Adrenal gland (tissue), 9 donors: ENCODE measurements at regions not wholly inside any gene's neighbourhood (a gene's known extent, or its start where the extent isn't known, plus 50 kb on each side); places are given as distances from the start of the nearest gene placed in this dataset.

ENCODE experiments used
- DNase-seq, 7 donors: peaks; one replicate each; pipeline ENCODE4 v3.0.0-alpha.2; 2019 to 2020
- H3K27ac ChIP-seq, 5 donors: fragments of 200-600 bp; sonication (generic) in 4 of 5; 1 replicate in 3 of 5; 2 replicates in 2 of 5; pipeline versions ENCODE4 v1.5.1 to v1.8.0; 2016 to 2020; ENCODE audit warnings: mild to moderate bottlenecking in 1 of 5
- H3K27me3 ChIP-seq: fragments of 200-600 bp; 2 replicates; pipeline ENCODE4 v1.8.0; 2021
- H3K36me3 ChIP-seq, 2 donors: fragments of 200-600 bp; replicated peaks in 1 of 2; 1 replicate in 1 of 2; 2 replicates in 1 of 2; pipeline versions ENCODE4 v1.5.1 to v1.8.0; 2018 to 2022
- H3K4me1 ChIP-seq, 2 donors: fragments of 200-600 bp; replicated peaks in 1 of 2; 1 replicate in 1 of 2; 2 replicates in 1 of 2; pipeline versions ENCODE4 v1.5.1 to v1.8.0; 2018 to 2021
- H3K4me3 ChIP-seq, 4 donors: fragments of 200-600 bp; sonication (generic) in 3 of 4; one replicate each; pipeline ENCODE4 v1.5.1; 2016 to 2018
- H3K9me3 ChIP-seq, 3 donors: fragments of 200-600 bp; sonication (generic) in 1 of 3; replicated peaks in 1 of 3; 1 replicate in 2 of 3; 2 replicates in 1 of 3; pipeline versions ENCODE4 v1.5.1 to v1.8.0; 2016 to 2021
- POLR2A ChIP-seq, 2 donors: fragments of 450-650 bp; IDR thresholded peaks; one replicate each; pipeline ENCODE4 v1.6.1; 2017; ENCODE audit warnings: antibody characterized with exemption in 2 of 2, mild to moderate bottlenecking in 2 of 2, moderate library complexity in 1 of 2
- WGBS, 4 donors: extraction: QIAGEN DNeasy Blood & Tissue Kit in 2 of 4; methylation state at CpG; one replicate each; pipeline versions ENCODE4 v1.1.5 to v1.1.7; 2013 to 2017; 5-methylcytosine and 5-hydroxymethylcytosine counted together
- intact Hi-C, 2 donors: fragments of 100-400 bp; cut with DNase I; formaldehyde crosslinking; loops; one replicate each; pipeline versions ENCODE4 v1.14.1 to v1.15.0; 2022 to 2023
- TF ChIP-seq, protein P1 (sequence below), 6 experiments: fragments of 450-650 bp in 4 of 6; fragments of 200-600 bp in 2 of 6; sonication (generic) in 1 of 6; IDR thresholded peaks; 1 replicate in 5 of 6; 2 replicates in 1 of 6; pipeline versions ENCODE4 v1.5.1 to v1.8.0; 2016 to 2021; ENCODE audit warnings: antibody characterized with exemption in 6 of 6, mild to moderate bottlenecking in 2 of 6, moderate library complexity in 1 of 6
- donor health status: healthy with polysubstance abuse.
- donor health status: Bipolar disorder and iron deficiency.
- donor health status: DM: yes; HTN: yes; CAD: no.
- donor health status: DM: no; HTN: no; CAD: no.
- donor health status: DM: no; HTN: no; CAD: no.

DNA sequence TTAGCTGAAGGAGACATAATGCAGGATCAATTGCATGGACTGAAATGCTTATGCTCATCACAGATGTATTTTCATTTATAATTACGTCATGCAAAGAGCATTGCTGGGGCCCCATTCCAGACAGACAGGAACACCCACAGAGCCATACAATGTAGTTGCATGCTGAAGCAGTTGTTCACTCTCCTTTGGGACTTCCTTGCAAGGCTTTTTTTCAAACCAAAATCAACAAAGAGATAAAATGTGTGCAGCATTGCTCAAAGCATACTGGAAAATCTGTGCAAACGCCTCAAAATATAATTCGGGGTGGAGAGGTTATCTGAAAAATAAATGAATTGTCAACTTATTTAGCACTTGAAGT lies 463.2 kb downstream of the CDH2 start:
- no peak for TF ChIP-seq POLR2A (IDR thresholded peaks at IDR 0.05)
- TF ChIP-seq, protein P1, sequence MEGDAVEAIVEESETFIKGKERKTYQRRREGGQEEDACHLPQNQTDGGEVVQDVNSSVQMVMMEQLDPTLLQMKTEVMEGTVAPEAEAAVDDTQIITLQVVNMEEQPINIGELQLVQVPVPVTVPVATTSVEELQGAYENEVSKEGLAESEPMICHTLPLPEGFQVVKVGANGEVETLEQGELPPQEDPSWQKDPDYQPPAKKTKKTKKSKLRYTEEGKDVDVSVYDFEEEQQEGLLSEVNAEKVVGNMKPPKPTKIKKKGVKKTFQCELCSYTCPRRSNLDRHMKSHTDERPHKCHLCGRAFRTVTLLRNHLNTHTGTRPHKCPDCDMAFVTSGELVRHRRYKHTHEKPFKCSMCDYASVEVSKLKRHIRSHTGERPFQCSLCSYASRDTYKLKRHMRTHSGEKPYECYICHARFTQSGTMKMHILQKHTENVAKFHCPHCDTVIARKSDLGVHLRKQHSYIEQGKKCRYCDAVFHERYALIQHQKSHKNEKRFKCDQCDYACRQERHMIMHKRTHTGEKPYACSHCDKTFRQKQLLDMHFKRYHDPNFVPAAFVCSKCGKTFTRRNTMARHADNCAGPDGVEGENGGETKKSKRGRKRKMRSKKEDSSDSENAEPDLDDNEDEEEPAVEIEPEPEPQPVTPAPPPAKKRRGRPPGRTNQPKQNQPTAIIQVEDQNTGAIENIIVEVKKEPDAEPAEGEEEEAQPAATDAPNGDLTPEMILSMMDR (IDR thresholded peaks at IDR 0.05) = no peak
- peak in 1 of 7 donors; percentile 1 for DNase-seq
- whole genome bisulfite sequencing, 4 donors = 45 to 58% (median 48%) methylated on average over 3 of the region's 3 CpGs
- intact Hi-C loops = no loop called here
- Histone ChIP-seq H3K4me1 (no peaks in the 10 kb centered on the region), H3K9me3 (no peaks in the 10 kb centered on the region), H3K36me3 (no peaks in the 10 kb centered on the region), H3K4me3 (no peak overlapping the region), H3K27ac (no peak overlapping the region), H3K27me3 (no peaks in the 10 kb centered on the region)

DNA sequence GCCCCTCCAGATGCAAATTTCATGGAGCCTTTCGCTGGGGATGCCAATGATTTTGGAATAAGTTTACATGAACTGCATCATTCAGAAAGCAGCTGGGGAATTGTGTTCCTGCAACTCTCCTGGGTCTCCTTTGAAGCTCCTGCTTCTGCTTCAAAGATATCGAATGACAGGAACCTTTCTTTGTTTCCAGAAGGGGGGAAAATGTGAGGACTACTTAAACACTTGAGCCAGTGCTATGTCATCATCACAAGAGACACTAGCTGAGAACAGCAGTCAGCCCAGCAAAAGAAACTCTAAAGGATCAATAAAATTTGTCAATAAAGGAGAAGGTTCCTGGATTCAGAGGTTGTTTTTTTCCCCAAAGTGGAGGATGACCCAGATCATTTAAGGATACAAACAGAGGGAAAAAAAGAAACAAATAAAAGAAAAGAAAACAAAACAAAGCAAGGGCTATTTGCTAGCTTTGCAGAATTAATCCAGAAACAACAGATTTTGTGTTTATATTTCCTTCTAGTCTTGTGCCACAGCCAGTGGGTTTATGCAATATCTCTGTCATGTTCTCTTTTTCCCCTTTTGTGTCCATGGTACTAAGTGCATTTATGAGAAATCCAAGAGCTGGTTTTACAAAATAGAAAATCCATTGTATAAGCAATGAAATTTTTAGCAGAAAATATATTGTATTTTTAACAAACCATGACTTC lies 463.7 kb downstream of the CDH2 start:
- Histone ChIP-seq H3K4me3 (no peak overlapping the region), H3K36me3 (no peaks in the 10 kb centered on the region), H3K4me1 (no peaks in the 10 kb centered on the region), H3K9me3 (no peaks in the 10 kb centered on the region), H3K27me3 (no peaks in the 10 kb centered on the region), H3K27ac (no peak overlapping the region)
- WGBS, 4 donors = 55 to 86% (median 63%) methylated on average over 2 of the region's 2 CpGs
- TF ChIP-seq, protein P1 (IDR thresholded peaks at IDR 0.05) = no peak
- TF ChIP-seq POLR2A (IDR thresholded peaks at IDR 0.05) = no peak
- intact Hi-C loops = no loop called here
- DNase-seq = no peak

GRCh38 chr18:27712066-27712465 lies 464.9 kb downstream of the CDH2 start:
- intact Hi-C loops = no loop called here

GRCh38 chr18:27711382-27711781 lies 465.5 kb downstream of the CDH2 start:
- TF ChIP-seq, protein P1 (IDR thresholded peaks at IDR 0.05) = no peak
- no peak for TF ChIP-seq POLR2A (IDR thresholded peaks at IDR 0.05)
- Histone ChIP-seq H3K36me3 (no peaks in the 10 kb centered on the region), H3K4me1 (no peaks in the 10 kb centered on the region), H3K9me3 (no peaks in the 10 kb centered on the region), H3K4me3 (no peak overlapping the region), H3K27ac (no peak overlapping the region), H3K27me3 (no peaks in the 10 kb centered on the region)
- DNase-seq = no peak
- intact Hi-C loops = no loop called here

More at GRCh38 chr18:27712066-27712465, 464.9 kb downstream of the CDH2 start:
- Histone ChIP-seq H3K27ac (no peak overlapping the region), H3K4me1 (no peaks in the 10 kb centered on the region), H3K9me3 (no peaks in the 10 kb centered on the region), H3K36me3 (no peaks in the 10 kb centered on the region), H3K4me3 (no peak overlapping the region), H3K27me3 (no peaks in the 10 kb centered on the region)
- whole genome bisulfite sequencing, 4 donors = 53 to 81% (median 66%) methylated on average over 2 of the region's 2 CpGs
- DNase-seq = no peak
- no peak for TF ChIP-seq POLR2A (IDR thresholded peaks at IDR 0.05)
- TF ChIP-seq, protein P1 (IDR thresholded peaks at IDR 0.05) = no peak
